ENCODE measurements at regions not wholly inside any gene's neighbourhood (a gene's known extent, or its start where the extent isn't known, plus 50 kb on each side); places are given as distances from the start of the nearest gene placed in this dataset.

DNA sequence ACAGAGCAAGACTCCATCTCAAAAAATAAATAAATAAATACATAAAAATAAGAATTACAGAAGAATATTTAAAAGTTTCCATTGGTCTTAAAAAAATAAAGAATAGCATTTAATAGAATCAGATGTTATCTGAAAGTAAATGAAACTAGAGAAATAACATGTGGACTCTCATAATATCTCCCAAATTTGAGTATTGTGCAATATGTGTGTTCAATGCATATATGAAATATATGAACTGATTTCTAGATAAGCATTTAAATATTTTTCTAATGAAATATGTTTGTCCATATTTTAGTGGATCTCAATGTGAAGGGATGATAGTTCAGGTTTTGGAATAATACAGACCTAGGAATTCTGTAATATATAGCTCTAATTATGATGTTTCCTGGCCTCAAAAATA lies 265.9 kb upstream of the PMFBP1 start (continued):
- no peak for TF ChIP-seq BCL11A (tag by site-specific recombination; IDR thresholded peaks at IDR 0.05; ENCODE audit: low read depth)
- no peak for TF ChIP-seq ZNF624 (tag by site-specific recombination; IDR thresholded peaks at IDR 0.05)
- no peak for TF ChIP-seq ZNF366 (tag by site-specific recombination; conservative IDR thresholded peaks at IDR 0.05)
- TF ChIP-seq ZNF239 (tag by site-specific recombination; IDR thresholded peaks at IDR 0.05) = no peak
- no peak for TF ChIP-seq KLF9 (tag by site-specific recombination; IDR thresholded peaks at IDR 0.05; ENCODE audit: low read depth)
- TF ChIP-seq, protein P1, sequence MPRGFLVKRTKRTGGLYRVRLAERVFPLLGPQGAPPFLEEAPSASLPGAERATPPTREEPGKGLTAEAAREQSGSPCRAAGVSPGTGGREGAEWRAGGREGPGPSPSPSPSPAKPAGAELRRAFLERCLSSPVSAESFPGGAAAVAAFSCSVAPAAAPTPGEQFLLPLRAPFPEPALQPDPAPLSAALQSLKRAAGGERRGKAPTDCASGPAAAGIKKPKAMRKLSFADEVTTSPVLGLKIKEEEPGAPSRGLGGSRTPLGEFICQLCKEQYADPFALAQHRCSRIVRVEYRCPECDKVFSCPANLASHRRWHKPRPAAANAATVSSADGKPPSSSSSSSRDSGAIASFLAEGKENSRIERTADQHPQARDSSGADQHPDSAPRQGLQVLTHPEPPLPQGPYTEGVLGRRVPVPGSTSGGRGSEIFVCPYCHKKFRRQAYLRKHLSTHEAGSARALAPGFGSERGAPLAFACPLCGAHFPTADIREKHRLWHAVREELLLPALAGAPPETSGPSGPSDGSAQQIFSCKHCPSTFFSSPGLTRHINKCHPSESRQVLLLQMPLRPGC (tag by site-specific recombination; IDR thresholded peaks at IDR 0.05) = no peak
- no peak for TF ChIP-seq EGR2 (tag by site-specific recombination; IDR thresholded peaks at IDR 0.05; ENCODE audit: low read depth)

DNA sequence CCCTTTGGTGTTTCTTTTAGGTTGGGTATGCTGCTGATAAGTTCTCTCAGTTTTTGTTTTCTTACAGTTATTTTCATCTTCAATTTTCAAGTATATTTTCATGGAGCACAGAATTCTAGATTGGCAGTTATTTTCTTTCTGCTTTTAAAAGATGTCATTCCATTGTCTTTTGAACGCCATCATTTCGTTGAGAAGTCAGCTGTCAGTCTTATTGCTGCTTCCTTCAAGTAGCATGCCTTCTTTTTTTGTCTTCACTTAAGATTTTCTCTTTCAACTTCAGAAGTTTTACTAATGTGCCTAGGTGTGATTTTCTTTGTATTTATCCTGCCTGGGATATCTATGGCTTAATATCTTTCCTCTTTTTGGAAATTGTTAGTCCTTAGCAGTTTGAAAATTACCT lies 262.2 kb upstream of the PMFBP1 start:
- H3K4me3 ChIP-seq (ENCODE audit: low read depth, low read length) = no peak overlapping the region
- H3K9me3 ChIP-seq (ENCODE audit: control insufficient read depth, insufficient read depth, low read depth, low read length) = no peaks in the 10 kb centered on the region
- TF ChIP-seq TRIM28 (IDR thresholded peaks at IDR 0.05; ENCODE audit: borderline replicate concordance, low read length) = peak; percentile 81; the same call in 1 of the 2 replicates
- TF ChIP-seq MYNN (tag by site-specific recombination; IDR thresholded peaks at IDR 0.05; ENCODE audit: borderline replicate concordance) = no peak
- peak; percentile 91 for TF ChIP-seq SETDB1 (IDR thresholded peaks at IDR 0.05; ENCODE audit: insufficient read length, low read length)
- CTCF ChIA-PET = no interaction called here
- no peaks in the 10 kb centered on the region for H3K36me3 ChIP-seq (ENCODE audit: control insufficient read depth in 2 of 2, insufficient read depth in 1 of 2, low read length in 2 of 2)
- H3K4me1 ChIP-seq (ENCODE audit: control insufficient read depth, insufficient read depth, low read length) = no peaks in the 10 kb centered on the region
- no peak overlapping the region for H3K27ac ChIP-seq (ENCODE audit: extremely low read depth, low read depth, low read length)
- POLR2A ChIA-PET = no interaction called here

DNA sequence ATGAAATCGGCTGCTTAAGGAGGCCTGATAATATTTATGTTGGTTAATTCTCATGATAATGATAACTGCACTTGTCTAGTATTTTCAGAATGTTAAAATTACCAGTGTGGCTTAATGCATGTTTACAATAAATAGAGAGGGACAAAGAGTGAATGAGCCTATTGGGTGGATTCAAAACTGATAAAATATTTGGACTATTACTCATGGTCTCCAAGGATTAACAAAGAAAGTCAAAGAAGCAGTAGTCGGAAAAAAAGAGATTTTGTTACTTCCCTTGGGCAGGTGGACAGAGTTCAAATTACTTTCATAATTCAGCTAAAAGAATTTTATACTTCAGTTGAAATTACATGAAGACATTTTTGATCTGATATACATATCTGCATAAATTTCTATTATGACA lies 258.2 kb upstream of the PMFBP1 start:
- POLR2A ChIA-PET = no interaction called here

More for the DNA sequence above, 258.2 kb upstream of the PMFBP1 start:
- no peaks in the 10 kb centered on the region for H3K4me1 ChIP-seq (ENCODE audit: control insufficient read depth, insufficient read depth, low read length)
- H3K36me3 ChIP-seq (ENCODE audit: control insufficient read depth in 2 of 2, insufficient read depth in 1 of 2, low read length in 2 of 2) = peaks cover 0 to 5% of the 10 kb centered on the region in 2 experiments; a peak in 1 of 3 replicates
- no peaks in the 10 kb centered on the region for H3K9me3 ChIP-seq (ENCODE audit: control insufficient read depth, insufficient read depth, low read depth, low read length)
- no peak for TF ChIP-seq ZNF223 (tag by site-specific recombination; IDR thresholded peaks at IDR 0.05)
- TF ChIP-seq ZNF423 (tag by site-specific recombination; IDR thresholded peaks at IDR 0.05) = no peak
- no peak for TF ChIP-seq GLI2 (tag by site-specific recombination; IDR thresholded peaks at IDR 0.05; ENCODE audit: borderline replicate concordance, low read depth)
- TF ChIP-seq OSR2 (tag by site-specific recombination; IDR thresholded peaks at IDR 0.05) = no peak
- TF ChIP-seq, protein P2, sequence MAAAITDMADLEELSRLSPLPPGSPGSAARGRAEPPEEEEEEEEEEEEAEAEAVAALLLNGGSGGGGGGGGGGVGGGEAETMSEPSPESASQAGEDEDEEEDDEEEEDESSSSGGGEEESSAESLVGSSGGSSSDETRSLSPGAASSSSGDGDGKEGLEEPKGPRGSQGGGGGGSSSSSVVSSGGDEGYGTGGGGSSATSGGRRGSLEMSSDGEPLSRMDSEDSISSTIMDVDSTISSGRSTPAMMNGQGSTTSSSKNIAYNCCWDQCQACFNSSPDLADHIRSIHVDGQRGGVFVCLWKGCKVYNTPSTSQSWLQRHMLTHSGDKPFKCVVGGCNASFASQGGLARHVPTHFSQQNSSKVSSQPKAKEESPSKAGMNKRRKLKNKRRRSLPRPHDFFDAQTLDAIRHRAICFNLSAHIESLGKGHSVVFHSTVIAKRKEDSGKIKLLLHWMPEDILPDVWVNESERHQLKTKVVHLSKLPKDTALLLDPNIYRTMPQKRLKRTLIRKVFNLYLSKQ (tag by site-specific recombination; IDR thresholded peaks at IDR 0.05; ENCODE audit: borderline replicate concordance) = no peak
- TF ChIP-seq ZNF664 (tag by site-specific recombination; IDR thresholded peaks at IDR 0.05) = no peak
- no peak for TF ChIP-seq ZNF76 (tag by site-specific recombination; IDR thresholded peaks at IDR 0.05; ENCODE audit: borderline replicate concordance, low read depth)
- TF ChIP-seq, protein P3, sequence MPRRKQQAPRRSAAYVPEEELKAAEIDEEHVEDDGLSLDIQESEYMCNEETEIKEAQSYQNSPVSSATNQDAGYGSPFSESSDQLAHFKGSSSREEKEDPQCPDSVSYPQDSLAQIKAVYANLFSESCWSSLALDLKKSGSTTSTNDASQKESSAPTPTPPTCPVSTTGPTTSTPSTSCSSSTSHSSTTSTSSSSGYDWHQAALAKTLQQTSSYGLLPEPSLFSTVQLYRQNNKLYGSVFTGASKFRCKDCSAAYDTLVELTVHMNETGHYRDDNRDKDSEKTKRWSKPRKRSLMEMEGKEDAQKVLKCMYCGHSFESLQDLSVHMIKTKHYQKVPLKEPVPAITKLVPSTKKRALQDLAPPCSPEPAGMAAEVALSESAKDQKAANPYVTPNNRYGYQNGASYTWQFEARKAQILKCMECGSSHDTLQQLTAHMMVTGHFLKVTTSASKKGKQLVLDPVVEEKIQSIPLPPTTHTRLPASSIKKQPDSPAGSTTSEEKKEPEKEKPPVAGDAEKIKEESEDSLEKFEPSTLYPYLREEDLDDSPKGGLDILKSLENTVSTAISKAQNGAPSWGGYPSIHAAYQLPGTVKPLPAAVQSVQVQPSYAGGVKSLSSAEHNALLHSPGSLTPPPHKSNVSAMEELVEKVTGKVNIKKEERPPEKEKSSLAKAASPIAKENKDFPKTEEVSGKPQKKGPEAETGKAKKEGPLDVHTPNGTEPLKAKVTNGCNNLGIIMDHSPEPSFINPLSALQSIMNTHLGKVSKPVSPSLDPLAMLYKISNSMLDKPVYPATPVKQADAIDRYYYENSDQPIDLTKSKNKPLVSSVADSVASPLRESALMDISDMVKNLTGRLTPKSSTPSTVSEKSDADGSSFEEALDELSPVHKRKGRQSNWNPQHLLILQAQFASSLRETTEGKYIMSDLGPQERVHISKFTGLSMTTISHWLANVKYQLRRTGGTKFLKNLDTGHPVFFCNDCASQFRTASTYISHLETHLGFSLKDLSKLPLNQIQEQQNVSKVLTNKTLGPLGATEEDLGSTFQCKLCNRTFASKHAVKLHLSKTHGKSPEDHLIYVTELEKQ (tag by site-specific recombination; IDR thresholded peaks at IDR 0.05; ENCODE audit: borderline replicate concordance) = no peak
- no peak for TF ChIP-seq BCL11A (tag by site-specific recombination; IDR thresholded peaks at IDR 0.05; ENCODE audit: low read depth)
- H3K4me3 ChIP-seq (ENCODE audit: low read depth, low read length) = no peak overlapping the region
- no peak overlapping the region for H3K27ac ChIP-seq (ENCODE audit: extremely low read depth, low read depth, low read length)
- CTCF ChIA-PET = interaction anchor here (0.5 kb wide), 1 partner anchor 788 kb away, joined by 3 read pairs; no protein-coding TSS in a partner anchor
